Right atrium auricular region (tissue), 2 donors: ENCODE measurements at regions not wholly inside any gene's neighbourhood (a gene's known extent, or its start where the extent isn't known, plus 50 kb on each side); places are given as distances from the start of the nearest gene placed in this dataset.

Experiments used
- DNase-seq: peaks from one replicate; pipeline ENCODE4 v3.0.0-alpha.2; 2019; ENCODE audit warnings: low spot score
- H3K27ac ChIP-seq, 2 donors: fragments of 200-600 bp; sonication (generic); 1 replicate in 1 of 2; 2 replicates in 1 of 2; pipeline ENCODE4 v1.5.1; 2016 to 2019
- H3K27me3 ChIP-seq, 2 donors: fragments of 200-600 bp; sonication (generic); one replicate each; pipeline versions ENCODE4 v1.5.1 to v1.6.0; 2017 to 2019
- H3K36me3 ChIP-seq: fragments of 200-600 bp; sonication (generic); one replicate; pipeline ENCODE4 v1.5.1; 2016
- H3K4me1 ChIP-seq, 2 donors: fragments of 200-600 bp; sonication (generic); one replicate each; pipeline versions ENCODE4 v1.5.1 to v1.6.0; 2017 to 2019
- H3K4me3 ChIP-seq, 2 donors: fragments of 200-600 bp; sonication (generic); 1 replicate in 1 of 2; 2 replicates in 1 of 2; pipeline ENCODE4 v1.5.1; 2017 to 2019; ENCODE audit warnings: mild to moderate bottlenecking in 1 of 2, moderate library complexity in 1 of 2
- H3K9me3 ChIP-seq, 2 donors: fragments of 200-600 bp; sonication (generic); one replicate each; pipeline ENCODE4 v1.5.1; 2019
- TF ChIP-seq, protein P1 (sequence below), 2 donors: fragments of 200-600 bp; sonication (generic); IDR thresholded peaks; one replicate each; pipeline ENCODE4 v1.5.1; 2019; ENCODE audit warnings: antibody characterized with exemption in 2 of 2

DNA sequence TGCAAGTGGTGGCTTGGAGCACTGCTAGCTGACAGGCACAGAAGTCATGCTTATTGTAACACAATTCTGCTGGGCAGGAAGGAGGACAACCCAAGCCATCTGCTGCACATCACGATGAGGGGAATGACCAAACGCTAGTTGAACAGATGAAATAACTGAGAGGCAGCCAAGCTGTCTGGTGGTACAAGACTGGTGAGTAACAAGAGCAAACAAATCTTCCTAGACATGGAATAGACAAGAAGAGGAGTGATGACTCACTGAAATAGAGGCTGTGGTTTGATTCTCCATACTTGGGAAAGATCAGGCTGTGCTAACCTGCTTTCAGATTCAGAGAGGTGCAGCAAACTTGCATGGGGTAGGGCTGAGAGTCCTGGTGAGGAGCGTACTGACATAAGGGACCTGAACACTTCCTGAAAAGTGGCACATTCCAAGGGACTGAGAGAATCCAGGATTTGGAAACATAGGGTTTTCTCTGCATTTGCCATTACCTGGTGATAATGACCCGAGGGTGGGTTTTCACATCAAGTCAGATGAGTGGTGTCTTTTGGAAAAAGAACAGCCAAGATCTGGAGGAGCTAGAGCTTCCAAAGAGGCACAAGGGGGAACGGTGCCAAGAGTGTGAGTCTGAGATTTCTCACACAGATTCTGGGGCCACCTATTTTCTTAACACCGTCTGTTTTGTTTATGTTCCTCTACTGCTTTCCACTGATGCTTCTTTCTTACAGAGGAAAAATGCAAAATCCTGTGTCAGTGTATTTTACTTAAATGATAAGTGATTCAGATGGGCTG is 60.0 kb downstream of the PRL start:
- DNase-seq: no peak
- H3K9me3 ChIP-seq: no peaks in the 10 kb centered on the region
- no peaks in the 10 kb centered on the region for H3K27me3 ChIP-seq
- H3K27ac ChIP-seq: no peak overlapping the region
- H3K36me3 ChIP-seq: no peaks in the 10 kb centered on the region
- no peaks in the 10 kb centered on the region for H3K4me1 ChIP-seq
- no peak overlapping the region for H3K4me3 ChIP-seq
- TF ChIP-seq, protein P1, sequence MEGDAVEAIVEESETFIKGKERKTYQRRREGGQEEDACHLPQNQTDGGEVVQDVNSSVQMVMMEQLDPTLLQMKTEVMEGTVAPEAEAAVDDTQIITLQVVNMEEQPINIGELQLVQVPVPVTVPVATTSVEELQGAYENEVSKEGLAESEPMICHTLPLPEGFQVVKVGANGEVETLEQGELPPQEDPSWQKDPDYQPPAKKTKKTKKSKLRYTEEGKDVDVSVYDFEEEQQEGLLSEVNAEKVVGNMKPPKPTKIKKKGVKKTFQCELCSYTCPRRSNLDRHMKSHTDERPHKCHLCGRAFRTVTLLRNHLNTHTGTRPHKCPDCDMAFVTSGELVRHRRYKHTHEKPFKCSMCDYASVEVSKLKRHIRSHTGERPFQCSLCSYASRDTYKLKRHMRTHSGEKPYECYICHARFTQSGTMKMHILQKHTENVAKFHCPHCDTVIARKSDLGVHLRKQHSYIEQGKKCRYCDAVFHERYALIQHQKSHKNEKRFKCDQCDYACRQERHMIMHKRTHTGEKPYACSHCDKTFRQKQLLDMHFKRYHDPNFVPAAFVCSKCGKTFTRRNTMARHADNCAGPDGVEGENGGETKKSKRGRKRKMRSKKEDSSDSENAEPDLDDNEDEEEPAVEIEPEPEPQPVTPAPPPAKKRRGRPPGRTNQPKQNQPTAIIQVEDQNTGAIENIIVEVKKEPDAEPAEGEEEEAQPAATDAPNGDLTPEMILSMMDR (IDR thresholded peaks at IDR 0.05): no peak
